ENCODE measurements at regions not wholly inside any gene's neighbourhood (a gene's known extent, or its start where the extent isn't known, plus 50 kb on each side); places are given as distances from the start of the nearest gene placed in this dataset.

DNA sequence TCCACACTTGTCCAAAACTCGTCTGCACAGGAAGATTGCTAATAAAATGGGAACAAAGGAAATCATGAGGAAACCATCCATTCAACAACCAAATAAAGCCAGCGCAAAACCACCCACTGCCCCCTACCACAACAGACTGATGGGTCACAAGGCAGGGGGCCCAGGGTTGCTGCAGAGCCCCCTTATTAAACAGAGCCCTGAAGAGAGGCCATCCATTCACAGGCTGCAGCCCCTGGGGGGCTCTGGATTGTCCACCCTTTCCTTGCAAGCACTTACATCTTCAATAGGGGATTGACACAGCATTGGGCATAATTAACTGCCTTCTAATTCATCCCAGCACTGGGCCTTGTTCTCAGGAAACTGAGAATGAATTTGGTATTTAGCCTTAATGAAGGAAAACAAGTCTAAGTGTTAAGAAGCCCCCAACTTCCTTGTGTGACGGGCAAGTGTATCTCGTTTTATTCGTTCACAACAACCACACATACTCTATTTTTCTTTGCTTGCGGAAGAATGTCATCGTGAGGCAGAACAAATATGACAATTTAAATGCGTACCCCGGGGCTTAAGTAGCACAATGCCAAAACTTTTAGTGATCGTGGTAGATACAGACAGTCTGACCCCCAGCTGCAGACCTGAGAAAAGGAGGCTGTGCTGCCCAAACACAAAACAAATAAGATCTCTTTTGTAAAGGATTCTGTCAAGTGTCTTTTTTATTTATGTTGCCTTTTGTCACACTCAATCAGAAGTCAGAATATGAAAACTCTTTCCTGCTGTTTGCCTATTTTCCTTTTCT is 144.0 kb downstream of the SEMA6D start:
- DNase-seq = no peak
- Histone ChIP-seq H3K4me2 (ENCODE audit: low read length) (no peak overlapping the region), H2BK5ac (ENCODE audit: low read length) (no peak overlapping the region), H3K4me3 (ENCODE audit: low read length) (no peak overlapping the region), H3K4me1 (ENCODE audit: control insufficient read depth, low read depth, low read length) (peaks cover 2% of the 10 kb centered on the region), H4K8ac (ENCODE audit: low read depth, low read length) (no peak overlapping the region), H3K27me3 (ENCODE audit: insufficient read depth, low read length, poor library complexity) (no peaks in the 10 kb centered on the region), H3K56ac (ENCODE audit: low read length) (peak overlapping the region; percentile 12), H3K9ac (ENCODE audit: low read length) (no peak overlapping the region), H2AK5ac (ENCODE audit: low read length) (no peak overlapping the region), H4K5ac (ENCODE audit: low read length) (no peak overlapping the region), H2BK120ac (ENCODE audit: low read depth, low read length) (no peak overlapping the region), H3K79me1 (ENCODE audit: low read length) (no peaks in the 10 kb centered on the region), H2BK15ac (replicated peaks; ENCODE audit: low read depth) (no peak overlapping the region), H3K4ac (ENCODE audit: low read depth, low read length) (no peak overlapping the region), H3K23ac (ENCODE audit: low read length) (no peak overlapping the region), H3K36me3 (ENCODE audit: control insufficient read depth, insufficient read depth, low read length) (no peaks in the 10 kb centered on the region), H3K18ac (ENCODE audit: low read length) (no peak overlapping the region), H3K27ac (ENCODE audit: low read depth, low read length) (no peak overlapping the region), H3K79me2 (ENCODE audit: control insufficient read depth, insufficient read depth, low read length) (no peaks in the 10 kb centered on the region)
- no CpG with 5 or more reads among the region's 10 CpGs for WGBS (ENCODE audit: extremely low coverage, insufficient coverage, low lambda C conversion rate)

DNA sequence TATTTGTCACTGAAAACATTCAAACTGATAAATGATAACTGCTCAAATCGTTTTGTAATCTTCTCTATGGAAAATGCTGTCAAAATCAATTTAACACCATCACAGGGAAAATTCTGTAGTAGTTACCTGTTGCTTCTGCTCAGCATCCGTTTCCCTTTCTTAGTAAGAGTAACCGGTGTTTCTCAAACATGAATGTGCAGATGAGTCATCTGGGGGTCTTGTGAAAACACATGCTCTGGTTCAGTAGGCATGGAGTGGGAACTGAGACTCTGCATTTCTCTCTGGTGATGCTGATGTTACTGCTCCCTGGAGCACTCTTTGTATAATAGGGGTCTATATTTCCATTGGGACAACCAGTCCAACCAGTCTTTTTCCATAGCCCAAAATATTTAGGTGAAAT is 145.1 kb downstream of the SEMA6D start:
- Histone ChIP-seq H3K18ac (ENCODE audit: low read length) (no peak overlapping the region), H2BK5ac (ENCODE audit: low read length) (no peak overlapping the region), H4K5ac (ENCODE audit: low read length) (no peak overlapping the region), H3K79me2 (ENCODE audit: control insufficient read depth, insufficient read depth, low read length) (no peaks in the 10 kb centered on the region), H3K4me2 (ENCODE audit: low read length) (no peak overlapping the region), H4K8ac (ENCODE audit: low read depth, low read length) (no peak overlapping the region), H3K4me3 (ENCODE audit: low read length) (no peak overlapping the region), H2AK5ac (ENCODE audit: low read length) (no peak overlapping the region), H2BK120ac (ENCODE audit: low read depth, low read length) (no peak overlapping the region), H3K79me1 (ENCODE audit: low read length) (no peaks in the 10 kb centered on the region), H3K56ac (ENCODE audit: low read length) (no peak overlapping the region), H3K27ac (ENCODE audit: low read depth, low read length) (no peak overlapping the region), H3K4ac (ENCODE audit: low read depth, low read length) (no peak overlapping the region), H3K27me3 (ENCODE audit: insufficient read depth, low read length, poor library complexity) (no peaks in the 10 kb centered on the region), H3K23ac (ENCODE audit: low read length) (no peak overlapping the region), H2BK15ac (replicated peaks; ENCODE audit: low read depth) (no peak overlapping the region), H3K36me3 (ENCODE audit: control insufficient read depth, insufficient read depth, low read length) (no peaks in the 10 kb centered on the region), H3K9ac (ENCODE audit: low read length) (no peak overlapping the region), H3K4me1 (ENCODE audit: control insufficient read depth, low read depth, low read length) (peaks cover 2% of the 10 kb centered on the region)
- no peak for DNase-seq
- no CpG with 5 or more reads among the region's 3 CpGs for WGBS (ENCODE audit: extremely low coverage, insufficient coverage, low lambda C conversion rate)

DNA sequence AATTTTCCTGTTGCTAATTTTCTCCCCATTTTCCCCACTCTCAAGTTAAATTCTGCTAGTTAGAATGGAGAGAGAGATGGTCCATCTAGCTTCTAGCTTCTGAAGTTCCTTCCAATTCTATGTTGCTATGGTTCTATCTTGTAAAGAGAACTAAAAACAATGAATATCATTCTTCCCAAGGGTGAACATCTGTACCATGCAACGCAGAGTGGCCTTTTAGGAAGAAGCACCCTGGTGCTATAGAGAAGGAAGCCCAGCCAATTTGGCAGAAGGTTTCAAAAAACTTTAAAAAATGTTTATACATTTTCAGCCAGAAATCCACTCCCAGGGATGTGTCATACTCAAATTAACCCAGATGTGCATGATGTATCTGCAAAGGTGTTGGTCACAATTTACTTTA is 149.1 kb downstream of the SEMA6D start:
- Histone ChIP-seq H3K27me3 (ENCODE audit: insufficient read depth, low read length, poor library complexity) (no peaks in the 10 kb centered on the region), H3K23ac (ENCODE audit: low read length) (no peak overlapping the region), H3K4me3 (ENCODE audit: low read length) (no peak overlapping the region), H4K8ac (ENCODE audit: low read depth, low read length) (no peak overlapping the region), H2BK120ac (ENCODE audit: low read depth, low read length) (no peak overlapping the region), H2BK15ac (replicated peaks; ENCODE audit: low read depth) (no peak overlapping the region), H3K36me3 (ENCODE audit: control insufficient read depth, insufficient read depth, low read length) (no peaks in the 10 kb centered on the region), H3K56ac (ENCODE audit: low read length) (no peak overlapping the region), H3K79me1 (ENCODE audit: low read length) (no peaks in the 10 kb centered on the region), H2BK5ac (ENCODE audit: low read length) (no peak overlapping the region), H3K4ac (ENCODE audit: low read depth, low read length) (no peak overlapping the region), H4K5ac (ENCODE audit: low read length) (no peak overlapping the region), H2AK5ac (ENCODE audit: low read length) (no peak overlapping the region), H3K79me2 (ENCODE audit: control insufficient read depth, insufficient read depth, low read length) (no peaks in the 10 kb centered on the region), H3K27ac (ENCODE audit: low read depth, low read length) (no peak overlapping the region), H3K9ac (ENCODE audit: low read length) (no peak overlapping the region), H3K4me2 (ENCODE audit: low read length) (no peak overlapping the region), H3K18ac (ENCODE audit: low read length) (no peak overlapping the region), H3K4me1 (ENCODE audit: control insufficient read depth, low read depth, low read length) (peaks cover 3% of the 10 kb centered on the region)
- WGBS (ENCODE audit: extremely low coverage, insufficient coverage, low lambda C conversion rate) = no CpG with 5 or more reads among the region's 1 CpG
- no peak for DNase-seq

GRCh38 chr15:47870300-47870955 is 153.1 kb downstream of the SEMA6D start:
- peak overlapping the region; percentile 72 for H2BK5ac ChIP-seq (ENCODE audit: low read length)
- no peak overlapping the region for H3K27ac ChIP-seq (ENCODE audit: low read depth, low read length)
- no peak overlapping the region for H3K56ac ChIP-seq (ENCODE audit: low read length)
- no peak overlapping the region for H3K18ac ChIP-seq (ENCODE audit: low read length)
- no peak overlapping the region for H4K5ac ChIP-seq (ENCODE audit: low read length)
- no peaks in the 10 kb centered on the region for H3K27me3 ChIP-seq (ENCODE audit: insufficient read depth, low read length, poor library complexity)
- no peaks in the 10 kb centered on the region for H3K79me2 ChIP-seq (ENCODE audit: control insufficient read depth, insufficient read depth, low read length)
- peak; percentile 7 for DNase-seq
- no peak overlapping the region for H3K23ac ChIP-seq (ENCODE audit: low read length)
- no peak overlapping the region for H2BK15ac ChIP-seq (replicated peaks; ENCODE audit: low read depth)
- H3K4me3 ChIP-seq (ENCODE audit: low read length) = no peak overlapping the region
- no CpG with 5 or more reads among the region's 1 CpG for WGBS (ENCODE audit: extremely low coverage, insufficient coverage, low lambda C conversion rate)
- no peak overlapping the region for H2BK120ac ChIP-seq (ENCODE audit: low read depth, low read length)
- no peak overlapping the region for H3K4ac ChIP-seq (ENCODE audit: low read depth, low read length)
- no peak overlapping the region for H2AK5ac ChIP-seq (ENCODE audit: low read length)
- no peaks in the 10 kb centered on the region for H3K79me1 ChIP-seq (ENCODE audit: low read length)
- H4K8ac ChIP-seq (ENCODE audit: low read depth, low read length) = no peak overlapping the region
- H3K4me1 ChIP-seq (ENCODE audit: control insufficient read depth, low read depth, low read length) = peaks cover 3% of the 10 kb centered on the region
- no peak overlapping the region for H3K4me2 ChIP-seq (ENCODE audit: low read length)
- no peaks in the 10 kb centered on the region for H3K36me3 ChIP-seq (ENCODE audit: control insufficient read depth, insufficient read depth, low read length)
- H3K9ac ChIP-seq (ENCODE audit: low read length) = no peak overlapping the region

DNA sequence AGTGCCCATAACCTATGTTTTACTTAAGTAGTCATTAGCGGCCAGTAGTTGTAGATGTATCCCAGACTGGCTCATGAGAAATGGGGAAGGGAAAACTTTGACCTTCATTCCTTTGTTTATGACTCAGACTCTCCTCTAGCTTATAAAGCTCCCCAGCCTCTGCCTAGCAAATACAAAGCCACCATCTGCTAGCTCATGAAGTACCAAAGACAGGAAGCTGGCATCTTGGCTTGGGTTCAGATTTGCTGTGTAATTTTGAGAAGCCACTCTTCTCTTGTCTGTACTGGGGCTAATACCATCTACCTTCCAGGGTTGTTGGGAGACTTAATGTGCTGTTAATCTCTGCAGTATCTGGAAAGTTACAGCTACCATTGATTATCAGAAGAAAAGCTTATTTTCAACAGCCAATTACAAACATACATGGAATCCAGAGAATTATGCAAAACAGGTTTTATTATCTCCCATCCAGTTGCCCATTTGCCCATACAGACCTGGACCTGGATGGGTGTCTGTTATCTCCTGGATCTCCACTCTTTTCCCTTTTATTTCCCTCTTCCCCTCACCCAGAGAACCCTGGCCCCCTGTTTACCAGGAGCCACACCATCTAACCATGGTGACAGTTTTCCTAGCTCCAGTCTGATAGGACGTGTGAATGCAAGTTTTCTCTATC is 153.8 kb downstream of the SEMA6D start:
- no peak overlapping the region for H3K27ac ChIP-seq (ENCODE audit: low read depth, low read length)
- DNase-seq = peak; percentile 65
- no peaks in the 10 kb centered on the region for H3K79me2 ChIP-seq (ENCODE audit: control insufficient read depth, insufficient read depth, low read length)
- no peak overlapping the region for H2AK5ac ChIP-seq (ENCODE audit: low read length)
- no peak overlapping the region for H3K23ac ChIP-seq (ENCODE audit: low read length)
- no peaks in the 10 kb centered on the region for H3K27me3 ChIP-seq (ENCODE audit: insufficient read depth, low read length, poor library complexity)
- no peak overlapping the region for H2BK120ac ChIP-seq (ENCODE audit: low read depth, low read length)
- H3K56ac ChIP-seq (ENCODE audit: low read length) = no peak overlapping the region
- no peaks in the 10 kb centered on the region for H3K79me1 ChIP-seq (ENCODE audit: low read length)
- no peak overlapping the region for H3K4ac ChIP-seq (ENCODE audit: low read depth, low read length)
- no CpG with 5 or more reads among the region's 2 CpGs for WGBS (ENCODE audit: extremely low coverage, insufficient coverage, low lambda C conversion rate)
- H3K4me1 ChIP-seq (ENCODE audit: control insufficient read depth, low read depth, low read length) = peaks cover 3% of the 10 kb centered on the region
- H3K9ac ChIP-seq (ENCODE audit: low read length) = no peak overlapping the region
- no peaks in the 10 kb centered on the region for H3K36me3 ChIP-seq (ENCODE audit: control insufficient read depth, insufficient read depth, low read length)
- no peak overlapping the region for H4K8ac ChIP-seq (ENCODE audit: low read depth, low read length)
- no peak overlapping the region for H3K4me3 ChIP-seq (ENCODE audit: low read length)
- no peak overlapping the region for H4K5ac ChIP-seq (ENCODE audit: low read length)
- H3K4me2 ChIP-seq (ENCODE audit: low read length) = no peak overlapping the region
- no peak overlapping the region for H3K18ac ChIP-seq (ENCODE audit: low read length)
- H2BK5ac ChIP-seq (ENCODE audit: low read length) = no peak overlapping the region
- no peak overlapping the region for H2BK15ac ChIP-seq (replicated peaks; ENCODE audit: low read depth)
